CD4-positive, alpha-beta memory T cell (primary cell): ENCODE measurements at regions not wholly inside any gene's neighbourhood (a gene's known extent, or its start where the extent isn't known, plus 50 kb on each side); places are given as distances from the start of the nearest gene placed in this dataset.
A peak's percentile ranks its signal among the peaks of the same experiment; 100 is the strongest.

Experiments used
- CTCF ChIA-PET: fragments of 350-600 bp; sonication (Branson Sonifier 250); formaldehyde crosslinking; loops from one replicate; lab custom pipeline; 2021; ENCODE audit warnings: inconsistent platforms; ENCODE audit not compliant: partially characterized antibody; lab: Charles Lee
- POLR2A ChIA-PET: fragments of 350-600 bp; sonication (Branson Sonifier 250); formaldehyde crosslinking; loops from one replicate; lab custom pipeline; 2021; ENCODE audit not compliant: partially characterized antibody; lab: Charles Lee
- DNase-seq, 5 donors: peaks; one replicate each; pipeline versions ENCODE4 v3.0.0 to v3.0.0-alpha.2; 2020 to 2022; ENCODE audit warnings: mixed read lengths in 1 of 5
- H3K27ac ChIP-seq: one replicate; pipeline ENCODE4 v1.7.0; 2013; ENCODE audit warnings: low read depth, low read length
- H3K27me3 ChIP-seq: 2 replicates; pipeline ENCODE4 v1.7.0; 2013; ENCODE audit warnings: mild to moderate bottlenecking, low read length, moderate library complexity; ENCODE audit not compliant: insufficient read depth
- H3K36me3 ChIP-seq: 2 replicates; pipeline ENCODE4 v1.7.0; 2013; ENCODE audit warnings: mild to moderate bottlenecking, low read length, moderate library complexity; ENCODE audit not compliant: insufficient read depth
- H3K4me1 ChIP-seq: 2 replicates; pipeline ENCODE4 v1.7.0; 2013; ENCODE audit warnings: mild to moderate bottlenecking, low read length, moderate library complexity; ENCODE audit not compliant: insufficient read depth
- H3K4me3 ChIP-seq, 2 donors: one replicate each; pipeline ENCODE4 v1.7.0; 2013; ENCODE audit warnings: low read length in 2 of 2, mild to moderate bottlenecking in 1 of 2
- H3K9me3 ChIP-seq, 2 donors: one replicate each; pipeline ENCODE4 v1.7.0; 2013; ENCODE audit warnings: low read length in 2 of 2, control low read depth in 1 of 2; ENCODE audit not compliant: control insufficient read depth in 1 of 2
- H3K27ac Mint-ChIP-seq, 7 donors: one replicate each; pipeline ENCODE4 v1.8.0; 2020 to 2021; ENCODE audit warnings: mixed read lengths in 7 of 7, mild to moderate bottlenecking in 6 of 7, inconsistent platforms in 3 of 7, moderate library complexity in 3 of 7
- H3K27me3 Mint-ChIP-seq, 2 donors: one replicate each; pipeline ENCODE4 v1.8.0; 2020 to 2021; ENCODE audit warnings: mixed read lengths in 2 of 2
- H3K36me3 Mint-ChIP-seq, 2 donors: one replicate each; pipeline ENCODE4 v1.8.0; 2020 to 2021; ENCODE audit warnings: mixed read lengths in 2 of 2, inconsistent platforms in 1 of 2, mild to moderate bottlenecking in 1 of 2
- H3K4me1 Mint-ChIP-seq, 4 donors: one replicate each; pipeline ENCODE4 v1.8.0; 2020 to 2021; ENCODE audit warnings: mixed read lengths in 4 of 4, mild to moderate bottlenecking in 1 of 4
- H3K4me3 Mint-ChIP-seq, 8 donors: one replicate each; pipeline ENCODE4 v1.8.0; 2020 to 2021; ENCODE audit warnings: mixed read lengths in 8 of 8, mild to moderate bottlenecking in 7 of 8, moderate library complexity in 6 of 8, inconsistent platforms in 3 of 8
- H3K9me3 Mint-ChIP-seq, 8 donors: one replicate each; pipeline ENCODE4 v1.8.0; 2020 to 2021; ENCODE audit warnings: mixed read lengths in 8 of 8, mild to moderate bottlenecking in 5 of 8, inconsistent platforms in 3 of 8, moderate library complexity in 1 of 8
- intact Hi-C: fragments of 100-400 bp; cut with micrococcal nuclease; formaldehyde crosslinking; loops from one replicate; pipeline ENCODE4 v1.15.1; 2023

- ChIA-PET CTCF (no interaction called here), POLR2A (no interaction called here)
- Histone ChIP-seq H3K9me3 (no peaks in the 10 kb centered on the region), H3K36me3 (no peaks in the 10 kb centered on the region), H3K27me3 (no peaks in the 10 kb centered on the region), H3K4me3 (no peak overlapping the region), H3K4me1 (no peaks in the 10 kb centered on the region), H3K27ac (no peak overlapping the region)
- Mint-ChIP-seq H3K36me3 (no peaks in the 10 kb centered on the region), H3K27ac (no peak overlapping the region), H3K4me3 (no peak overlapping the region), H3K9me3 (peaks cover 0 to 13% (median 2%) of the 10 kb centered on the region in 8 donors), H3K27me3 (no peaks in the 10 kb centered on the region), H3K4me1 (no peaks in the 10 kb centered on the region)
- intact Hi-C loops: no loop called here
- DNase-seq: no peak
Observed at GRCh38 chr3:99232696-99233095, 331.2 kb upstream of the DCBLD2 start.

GRCh38 chr3:99218468-99218867, 317.0 kb upstream of the DCBLD2 start:
- no peaks in the 10 kb centered on the region for H3K27me3 Mint-ChIP-seq
- H3K36me3 ChIP-seq: no peaks in the 10 kb centered on the region

GRCh38 chr3:99212969-99213368, 311.5 kb upstream of the DCBLD2 start:
- Histone ChIP-seq H3K4me3 (no peak overlapping the region), H3K27me3 (no peaks in the 10 kb centered on the region), H3K36me3 (no peaks in the 10 kb centered on the region), H3K9me3 (no peaks in the 10 kb centered on the region), H3K4me1 (no peaks in the 10 kb centered on the region), H3K27ac (no peak overlapping the region)
- POLR2A ChIA-PET: no interaction called here
- no peaks in the 10 kb centered on the region for H3K36me3 Mint-ChIP-seq
- H3K4me1 Mint-ChIP-seq: no peaks in the 10 kb centered on the region
- DNase-seq: no peak
- CTCF ChIA-PET: no interaction called here
- intact Hi-C loops: no loop called here
- H3K27ac Mint-ChIP-seq: no peak overlapping the region
- H3K27me3 Mint-ChIP-seq: no peaks in the 10 kb centered on the region
- no peak overlapping the region for H3K4me3 Mint-ChIP-seq
- peaks cover 0 to 14% (median 6%) of the 10 kb centered on the region in 8 donors for H3K9me3 Mint-ChIP-seq

More at GRCh38 chr3:99218468-99218867, 317.0 kb upstream of the DCBLD2 start:
- intact Hi-C loops: no loop called here
- ChIA-PET CTCF (no interaction called here), POLR2A (no interaction called here)
- Histone ChIP-seq H3K4me3 (no peak overlapping the region), H3K27ac (no peak overlapping the region), H3K27me3 (no peaks in the 10 kb centered on the region), H3K9me3 (no peaks in the 10 kb centered on the region), H3K4me1 (no peaks in the 10 kb centered on the region)
- peaks cover 0 to 22% (median 12%) of the 10 kb centered on the region in 8 donors for H3K9me3 Mint-ChIP-seq
- no peak for DNase-seq
- no peaks in the 10 kb centered on the region for H3K36me3 Mint-ChIP-seq
- no peaks in the 10 kb centered on the region for H3K4me1 Mint-ChIP-seq
- no peak overlapping the region for H3K4me3 Mint-ChIP-seq
- no peak overlapping the region for H3K27ac Mint-ChIP-seq

- H3K27ac Mint-ChIP-seq: no peak overlapping the region
- H3K9me3 Mint-ChIP-seq: peaks cover 0 to 14% (median 6%) of the 10 kb centered on the region in 8 donors
- no peaks in the 10 kb centered on the region for H3K36me3 Mint-ChIP-seq
Observed at GRCh38 chr3:99211309-99211708, 309.8 kb upstream of the DCBLD2 start.

GRCh38 chr3:99199021-99199420, 297.5 kb upstream of the DCBLD2 start:
- H3K4me3 ChIP-seq: no peak overlapping the region
- Mint-ChIP-seq H3K27me3 (no peaks in the 10 kb centered on the region), H3K4me1 (no peaks in the 10 kb centered on the region), H3K4me3 (no peak overlapping the region), H3K36me3 (no peaks in the 10 kb centered on the region), H3K9me3 (peaks cover 0 to 4% (median 2%) of the 10 kb centered on the region in 8 donors), H3K27ac (no peak overlapping the region)
- H3K36me3 ChIP-seq: no peaks in the 10 kb centered on the region
- H3K27ac ChIP-seq: no peak overlapping the region
- intact Hi-C loops: no loop called here
- POLR2A ChIA-PET: no interaction called here
- H3K27me3 ChIP-seq: no peaks in the 10 kb centered on the region
- DNase-seq: no peak
- H3K9me3 ChIP-seq: no peaks in the 10 kb centered on the region
- no peaks in the 10 kb centered on the region for H3K4me1 ChIP-seq
- CTCF ChIA-PET: no interaction called here

More at GRCh38 chr3:99211309-99211708, 309.8 kb upstream of the DCBLD2 start:
- no peak overlapping the region for H3K4me3 ChIP-seq
- no peaks in the 10 kb centered on the region for H3K4me1 ChIP-seq
- POLR2A ChIA-PET: no interaction called here
- no peak overlapping the region for H3K27ac ChIP-seq
- CTCF ChIA-PET: no interaction called here
- no peaks in the 10 kb centered on the region for H3K27me3 ChIP-seq
- Mint-ChIP-seq H3K4me1 (no peaks in the 10 kb centered on the region), H3K4me3 (no peak overlapping the region), H3K27me3 (no peaks in the 10 kb centered on the region)
- H3K36me3 ChIP-seq: no peaks in the 10 kb centered on the region
- H3K9me3 ChIP-seq: no peaks in the 10 kb centered on the region
- intact Hi-C loops: no loop called here
- no peak for DNase-seq

GRCh38 chr3:99191186-99191585, 289.7 kb upstream of the DCBLD2 start:
- Histone ChIP-seq H3K36me3 (no peaks in the 10 kb centered on the region), H3K4me1 (no peaks in the 10 kb centered on the region), H3K4me3 (no peak overlapping the region), H3K27ac (no peak overlapping the region), H3K27me3 (no peaks in the 10 kb centered on the region), H3K9me3 (no peaks in the 10 kb centered on the region)
- Mint-ChIP-seq H3K9me3 (peaks cover 0 to 10% (median 3%) of the 10 kb centered on the region in 8 donors), H3K27ac (no peak overlapping the region), H3K4me1 (no peaks in the 10 kb centered on the region), H3K36me3 (no peaks in the 10 kb centered on the region), H3K27me3 (no peaks in the 10 kb centered on the region), H3K4me3 (no peak overlapping the region)
- ChIA-PET CTCF (no interaction called here), POLR2A (no interaction called here)
- intact Hi-C loops: no loop called here
- no peak for DNase-seq

- no peaks in the 10 kb centered on the region for H3K9me3 ChIP-seq
- intact Hi-C loops: no loop called here
- H3K27me3 Mint-ChIP-seq: no peaks in the 10 kb centered on the region
- ChIA-PET POLR2A (no interaction called here), CTCF (no interaction called here)
- no peak overlapping the region for H3K27ac ChIP-seq
- peaks cover 0 to 8% (median 3%) of the 10 kb centered on the region in 8 donors for H3K9me3 Mint-ChIP-seq
- no peak overlapping the region for H3K4me3 ChIP-seq
- H3K36me3 Mint-ChIP-seq: no peaks in the 10 kb centered on the region
- peak overlapping the region in 1 of 7 donors; percentile 23 for H3K27ac Mint-ChIP-seq
- no peaks in the 10 kb centered on the region for H3K27me3 ChIP-seq
- no peaks in the 10 kb centered on the region for H3K4me1 ChIP-seq
- DNase-seq: no peak
- H3K4me3 Mint-ChIP-seq: no peak overlapping the region
- no peaks in the 10 kb centered on the region for H3K36me3 ChIP-seq
- H3K4me1 Mint-ChIP-seq: no peaks in the 10 kb centered on the region
Observed at GRCh38 chr3:99188936-99189335, 287.4 kb upstream of the DCBLD2 start.

- CTCF ChIA-PET: no interaction called here
- H3K4me3 Mint-ChIP-seq: no peak overlapping the region
- DNase-seq: no peak
- Histone ChIP-seq H3K9me3 (no peaks in the 10 kb centered on the region), H3K4me1 (no peaks in the 10 kb centered on the region), H3K4me3 (no peak overlapping the region), H3K36me3 (no peaks in the 10 kb centered on the region), H3K27ac (no peak overlapping the region), H3K27me3 (no peaks in the 10 kb centered on the region)
- peaks cover 0 to 7% (median under 1%) of the 10 kb centered on the region in 8 donors for H3K9me3 Mint-ChIP-seq
- intact Hi-C loops: no loop called here
- no peak overlapping the region for H3K27ac Mint-ChIP-seq
- no peaks in the 10 kb centered on the region for H3K4me1 Mint-ChIP-seq
- POLR2A ChIA-PET: no interaction called here
- no peaks in the 10 kb centered on the region for H3K36me3 Mint-ChIP-seq
- H3K27me3 Mint-ChIP-seq: no peaks in the 10 kb centered on the region
Observed at GRCh38 chr3:99186016-99186415, 284.5 kb upstream of the DCBLD2 start.
